HG02884 (cell line): ENCODE measurements at regions not wholly inside any gene's neighbourhood (a gene's known extent, or its start where the extent isn't known, plus 50 kb on each side); places are given as distances from the start of the nearest gene placed in this dataset.

Experiments
- ATAC-seq: cut with Tn5 transposase; IDR thresholded peaks from one replicate; pipeline ENCODE4 v1.9.1; 2021; ENCODE audit warnings: mild to moderate bottlenecking, moderate library complexity; ENCODE audit not compliant: unreplicated experiment

DNA sequence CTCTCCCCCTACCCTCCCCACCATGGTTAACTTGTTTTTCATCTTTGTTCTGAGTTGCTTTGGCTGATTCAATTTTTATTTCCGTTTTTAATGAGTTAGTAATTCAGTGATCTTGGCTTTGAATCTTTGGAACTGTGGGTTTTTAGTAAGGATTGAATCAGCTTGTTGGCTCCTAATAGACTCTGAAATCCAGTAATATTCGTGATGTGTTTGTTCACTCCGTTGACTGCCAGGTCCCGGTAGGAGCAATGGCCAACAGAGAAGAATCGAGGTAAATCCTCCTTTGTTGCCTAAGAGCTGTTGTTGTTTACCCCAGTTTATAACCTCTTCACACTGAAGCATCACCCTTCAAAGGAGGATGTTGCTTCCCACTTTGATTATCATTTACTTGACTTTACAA lies 92.7 kb downstream of the PCSK1 start:
- ATAC-seq, result no peak

DNA sequence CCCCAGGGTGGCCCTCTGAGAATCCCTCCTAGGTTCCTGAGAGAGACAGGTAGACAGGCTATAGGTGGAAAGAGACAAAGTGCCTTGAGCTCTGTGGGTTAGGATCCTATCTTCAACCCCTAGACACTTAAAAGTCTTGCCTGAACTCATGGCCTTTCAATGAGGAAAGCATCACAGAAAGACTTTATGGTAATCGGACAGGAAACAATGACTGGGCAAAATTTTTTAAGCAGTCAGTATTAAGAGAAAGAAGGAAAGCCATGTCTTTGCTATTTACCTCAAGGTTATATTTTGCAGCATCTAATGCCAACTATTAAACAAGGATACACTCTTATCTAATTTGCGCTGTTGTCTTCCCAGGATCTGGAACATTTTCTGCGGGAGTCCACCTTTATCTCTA lies 93.2 kb downstream of the PCSK1 start:
- no peak for ATAC-seq

- no peak for ATAC-seq
These were observed 94.2 kb downstream of the PCSK1 start for GRCh38 chr5:96338624-96339415.

DNA sequence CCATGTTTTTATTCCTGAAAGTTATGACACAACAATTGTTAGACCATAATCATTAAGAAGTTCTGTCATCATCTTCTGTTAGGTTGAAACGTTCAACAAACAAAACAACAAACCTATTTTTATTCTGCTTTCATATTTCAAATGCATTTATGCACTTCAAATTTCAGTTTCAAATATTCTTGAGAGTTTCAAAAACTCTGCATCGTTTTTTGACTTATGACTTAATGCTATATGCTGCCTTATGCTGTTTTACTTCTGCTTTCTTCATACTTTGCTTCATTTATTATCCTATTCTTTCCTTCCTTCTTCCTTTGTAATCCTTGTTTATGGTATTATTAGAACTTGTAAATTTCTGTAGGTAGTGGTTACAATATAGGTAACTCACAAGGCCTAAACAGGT lies 95.0 kb downstream of the PCSK1 start:
- ATAC-seq, result peak; percentile 45

DNA sequence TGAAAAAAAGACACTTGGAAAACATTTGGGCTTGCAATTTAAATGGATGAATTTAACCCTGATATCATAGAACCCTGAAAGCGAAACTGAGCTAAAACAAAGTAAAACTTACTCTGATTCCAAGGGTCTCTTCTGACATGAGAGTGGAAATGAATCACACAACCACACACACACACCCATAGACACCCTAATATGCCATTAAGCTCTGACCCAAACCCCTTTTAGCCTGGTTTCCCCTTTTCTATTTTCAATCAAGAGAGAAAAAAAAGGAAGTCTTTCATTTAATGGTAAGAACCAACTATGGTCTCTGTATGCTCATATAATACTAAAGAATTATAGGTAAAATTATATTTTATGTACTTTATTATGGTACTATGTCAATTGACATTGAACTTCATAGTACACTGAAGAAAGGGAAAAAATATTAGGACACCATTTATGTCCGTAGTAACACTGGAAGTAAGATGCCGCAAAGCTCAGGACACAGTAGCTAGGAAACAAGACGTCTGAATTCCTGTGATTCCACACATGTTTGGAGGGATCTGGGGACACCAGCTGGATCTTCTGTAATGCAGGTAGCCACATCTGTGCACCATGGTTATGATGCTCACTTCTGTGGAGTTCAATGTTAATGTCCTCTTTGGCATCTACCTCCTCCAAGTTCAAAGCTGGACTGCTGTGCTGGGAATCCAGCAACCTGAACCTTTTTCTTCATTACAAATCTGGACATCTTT lies 95.8 kb downstream of the PCSK1 start:
- ATAC-seq, result no peak

GRCh38 chr5:96336351-96336985 lies 96.6 kb downstream of the PCSK1 start:
- ATAC-seq, result peak; percentile 56

DNA sequence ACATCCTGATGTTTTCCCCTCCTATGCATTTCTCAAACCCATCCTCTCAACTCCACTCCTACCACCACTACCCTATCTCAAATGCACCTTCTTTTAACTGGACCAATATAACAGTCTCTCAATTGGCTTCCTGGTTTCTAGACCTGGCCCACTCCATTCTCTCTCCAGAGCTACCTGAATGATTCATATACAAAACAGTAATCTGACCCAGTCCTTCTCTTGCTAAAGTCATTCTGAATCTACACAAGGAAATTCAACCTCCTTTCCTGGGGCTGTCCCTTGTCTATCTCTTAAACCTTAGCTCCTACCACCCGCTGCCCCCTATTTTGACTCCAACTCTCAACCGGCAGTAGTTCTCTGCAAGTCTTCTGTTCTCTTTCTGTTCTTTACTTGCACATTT lies 97.2 kb downstream of the PCSK1 start:
- no peak for ATAC-seq

GRCh38 chr5:96333391-96333790 lies 99.7 kb downstream of the PCSK1 start:
- no peak for ATAC-seq

DNA sequence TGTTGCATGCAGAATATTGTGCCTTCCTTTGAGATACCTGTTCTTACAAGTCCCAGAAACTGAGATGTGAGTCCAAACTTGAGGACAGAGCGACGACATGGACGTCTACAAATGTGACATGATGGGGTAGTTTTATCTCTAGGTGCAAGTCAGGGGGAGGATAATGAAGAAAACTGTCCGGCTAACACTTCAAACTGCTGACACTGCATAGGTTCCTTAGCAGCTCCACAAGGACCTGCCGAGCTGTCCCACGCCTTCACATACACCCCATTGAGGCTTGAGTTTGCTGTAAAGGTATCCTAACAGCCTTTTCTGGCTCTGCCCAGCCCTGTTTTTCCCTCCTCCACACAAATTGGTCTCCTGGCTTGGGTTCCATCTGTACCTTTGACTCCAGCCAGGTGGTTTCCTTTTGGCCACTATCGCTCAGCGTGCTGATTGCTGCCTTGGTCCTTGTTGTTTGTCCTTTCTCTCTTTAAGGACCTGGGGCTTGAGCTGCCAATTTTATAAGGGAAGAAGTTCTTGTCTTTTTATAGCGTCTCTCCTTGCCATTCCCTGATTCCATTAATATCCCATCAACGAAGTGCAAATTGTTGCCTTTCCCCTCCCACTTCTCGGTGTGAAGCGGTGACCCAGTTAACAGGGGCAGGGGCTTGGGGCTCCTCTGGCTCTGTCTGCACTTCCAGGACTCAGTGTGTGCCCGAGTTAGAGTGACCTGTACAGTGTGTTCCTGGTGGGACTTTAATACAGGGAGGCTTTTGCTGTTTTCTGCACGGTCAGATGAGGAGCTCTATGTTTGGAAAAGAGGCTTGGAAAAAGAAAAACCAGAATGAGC lies 100.3 kb downstream of the PCSK1 start:
- no peak for ATAC-seq

DNA sequence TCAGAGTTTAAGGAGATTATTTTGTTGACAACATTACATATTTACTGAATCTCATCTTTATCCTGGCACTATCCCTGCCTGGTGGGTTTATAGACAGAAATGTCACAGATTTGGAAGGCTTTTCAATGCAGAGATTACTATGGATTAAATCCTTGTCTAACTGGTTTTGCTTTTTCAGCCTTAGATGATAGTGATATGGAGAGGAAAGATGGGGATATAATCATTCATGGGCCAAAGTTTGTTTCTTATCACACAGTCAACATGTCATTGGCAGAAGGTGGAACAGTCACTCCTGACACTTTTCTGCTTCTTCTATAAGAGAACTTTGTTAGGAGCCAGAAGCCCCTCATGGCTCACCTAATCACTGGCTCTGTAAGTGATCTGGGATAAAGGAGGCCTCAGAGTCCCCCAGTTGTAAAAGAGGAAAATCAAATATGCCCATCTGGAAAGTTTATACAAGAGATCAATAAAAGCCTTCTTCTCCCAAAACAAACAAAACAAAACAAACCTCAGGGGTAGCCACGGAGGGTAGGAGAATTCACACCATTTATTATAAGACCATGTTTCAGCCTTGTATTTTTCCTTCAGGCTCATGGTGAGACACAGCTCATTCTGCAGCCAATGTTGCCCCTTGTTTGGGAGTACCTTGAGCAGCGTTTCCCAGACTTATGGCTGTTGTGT lies 101.2 kb downstream of the PCSK1 start:
- no peak for ATAC-seq

- no peak for ATAC-seq
These were observed 101.8 kb downstream of the PCSK1 start for GRCh38 chr5:96331210-96331609.

GRCh38 chr5:96330530-96331140 lies 102.4 kb downstream of the PCSK1 start:
- ATAC-seq, result no peak

DNA sequence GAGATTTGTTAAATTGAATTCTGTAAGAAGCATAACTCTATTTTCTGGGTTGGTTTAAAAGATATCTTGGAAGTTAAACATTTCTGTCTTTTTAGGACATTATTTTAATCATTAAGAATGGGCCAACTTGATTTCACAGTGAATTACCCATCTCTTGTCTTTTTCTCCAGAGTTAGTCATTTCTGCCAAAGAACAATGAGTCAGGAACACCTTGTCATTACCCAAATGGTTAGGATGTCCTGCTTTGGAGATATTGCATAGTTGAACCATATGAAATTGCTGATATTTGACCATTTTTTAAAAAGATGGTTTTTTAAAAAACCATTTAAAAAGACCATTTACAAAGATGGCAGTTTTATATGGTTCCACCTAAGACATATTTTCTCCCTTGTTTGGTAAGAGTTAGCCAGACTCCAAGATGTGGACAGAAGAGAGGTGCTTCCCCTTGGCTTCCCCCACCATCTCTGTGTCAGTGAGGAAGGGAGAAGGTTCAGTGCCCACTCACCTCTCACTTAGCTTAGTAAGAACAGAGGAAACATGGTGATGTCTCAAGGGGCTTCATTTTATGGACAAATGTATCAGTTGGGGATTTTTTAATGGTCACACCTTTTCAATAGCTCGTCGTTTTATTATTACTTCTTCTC lies 103.0 kb downstream of the PCSK1 start:
- peak; percentile 38 for ATAC-seq

DNA sequence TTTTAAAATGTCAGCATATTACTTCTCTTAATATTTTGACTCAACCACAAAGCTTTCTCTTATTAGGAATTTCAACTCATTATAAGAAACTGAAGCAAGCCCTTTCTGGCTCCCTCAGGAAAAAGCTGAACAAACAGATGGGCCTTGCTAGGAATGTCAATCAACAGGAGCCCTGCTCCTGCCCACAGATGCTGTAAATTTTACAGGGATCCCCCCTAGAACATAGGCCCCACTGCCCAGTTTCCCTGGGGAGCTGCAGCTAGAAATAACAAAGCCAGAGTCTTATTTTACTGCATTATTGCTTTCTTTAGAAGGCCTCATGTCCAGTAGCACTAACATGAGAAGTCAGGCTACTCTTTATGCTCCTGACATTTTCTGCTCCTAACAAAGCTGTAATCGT lies 103.8 kb downstream of the PCSK1 start:
- ATAC-seq, result no peak

DNA sequence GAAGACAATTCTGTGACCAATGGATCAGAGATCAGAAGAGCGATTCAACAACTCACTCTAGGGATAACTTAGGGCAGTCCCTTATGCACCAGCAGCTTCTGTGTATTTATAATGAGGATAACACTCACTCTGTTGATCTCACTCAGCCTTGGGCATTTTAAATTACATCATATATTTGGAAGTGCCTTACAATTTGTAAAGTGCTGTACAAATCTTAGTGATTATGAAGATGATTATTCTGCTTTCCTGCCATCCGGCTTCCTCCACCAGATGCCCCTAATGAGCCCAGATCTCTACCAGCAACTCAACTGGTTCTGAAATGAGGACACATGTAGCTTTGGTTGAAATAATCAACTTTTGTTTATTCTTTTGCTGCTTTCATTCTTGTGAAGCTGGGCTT lies 105.3 kb downstream of the PCSK1 start:
- no peak for ATAC-seq

DNA sequence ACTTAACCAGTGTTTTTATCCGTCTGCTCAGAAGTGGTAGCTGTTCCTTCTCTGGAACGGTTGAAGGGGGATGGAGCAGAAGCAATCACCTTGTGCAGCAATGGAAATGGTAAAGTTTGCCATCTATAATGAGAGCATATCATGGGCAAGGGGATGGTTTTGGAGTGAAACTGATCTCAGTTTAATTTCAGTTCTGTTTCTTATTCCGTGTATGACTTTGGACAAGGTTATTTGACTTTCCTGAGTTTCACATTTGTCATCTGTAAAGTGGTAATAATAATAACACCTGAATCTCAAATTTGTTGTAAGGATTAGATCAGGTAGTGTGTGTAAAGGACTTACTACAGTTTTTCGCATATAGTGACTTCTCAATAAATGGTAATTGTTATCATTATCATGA lies 106.1 kb downstream of the PCSK1 start:
- peak; percentile 82 for ATAC-seq

- no peak for ATAC-seq
These were observed 108.3 kb downstream of the PCSK1 start for GRCh38 chr5:96324708-96325107.

GRCh38 chr5:96322865-96323264 lies 110.2 kb downstream of the PCSK1 start:
- no peak for ATAC-seq

DNA sequence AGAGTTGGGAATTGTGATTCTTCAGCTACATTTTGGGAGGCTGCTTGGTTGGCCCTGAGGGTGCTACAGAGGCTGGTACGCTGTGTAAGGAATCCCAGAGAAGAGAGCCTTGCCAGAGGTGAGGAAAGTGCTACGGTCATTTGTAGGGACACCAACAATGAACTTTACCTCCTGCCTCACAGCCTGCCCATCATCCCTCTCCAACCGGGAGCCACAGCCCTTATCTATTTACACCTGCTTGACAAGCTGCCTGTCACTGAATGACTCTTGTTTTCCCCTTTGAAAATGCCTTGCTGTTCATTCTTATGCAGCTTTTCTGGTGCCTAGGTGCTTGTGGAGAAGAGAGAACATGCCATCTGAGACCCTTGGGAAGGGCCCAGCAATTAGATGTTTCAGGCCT lies 110.8 kb downstream of the PCSK1 start:
- no peak for ATAC-seq

DNA sequence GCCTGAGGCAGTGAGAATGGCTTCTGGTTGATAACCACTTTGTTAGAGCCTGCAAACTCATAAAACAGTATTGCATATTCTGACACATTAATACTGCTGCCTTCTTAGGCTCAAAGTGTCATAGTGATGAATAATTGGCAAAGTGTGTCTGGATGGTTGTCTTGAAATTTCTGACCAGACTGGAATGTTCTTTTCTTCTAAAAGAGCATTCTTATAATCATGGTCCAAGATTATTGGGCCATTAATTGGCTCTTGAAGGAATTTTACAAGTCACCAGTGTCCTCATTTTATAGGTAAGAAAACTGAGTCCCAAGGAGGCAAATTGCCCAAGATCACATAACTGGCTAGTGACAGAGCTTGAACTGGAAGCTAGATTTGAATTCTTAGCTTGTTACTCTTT lies 111.7 kb downstream of the PCSK1 start:
- no peak for ATAC-seq
